GM12878 (cell line): ENCODE measurements at regions not wholly inside any gene's neighbourhood (a gene's known extent, or its start where the extent isn't known, plus 50 kb on each side); places are given as distances from the start of the nearest gene placed in this dataset.

Experiments used
- ATAC-seq: fragments of 200-7000 bp; cut with Tn5 transposase; 3 replicates; pipeline ENCODE4 v1.9.1; 2020; ENCODE audit warnings: mild to moderate bottlenecking, moderate library complexity
- BruUV-seq: library from RNA; stranded (reverse); fragments of 400-500 nt; replicated peaks from 2 replicates; lab custom pipeline; 2021; lab: Mats Ljungman, UMichigan
- CTCF ChIA-PET: fragments of 300-600 bp; sonication (Branson Sonifier 250); formaldehyde crosslinking; extraction: SDS; loops from one replicate; lab custom pipeline; 2021; ENCODE audit warnings: inconsistent platforms; lab: Yijun Ruan, JAX
- POLR2A ChIA-PET: fragments of 350-600 bp; formaldehyde crosslinking; extraction: SDS; loops from one replicate; lab custom pipeline; 2021; ENCODE audit warnings: inconsistent platforms; lab: Charles Lee
- RAD21 ChIA-PET: fragments of 300-600 bp; sonication (Branson Sonifier 250); formaldehyde crosslinking; loops from one replicate; lab custom pipeline; 2023; ENCODE audit warnings: antibody characterized with exemption; ENCODE audit not compliant: unreplicated experiment; lab: Charles Lee
- SMC1A ChIA-PET: fragments of 300-600 bp; sonication (Branson Sonifier 250); formaldehyde crosslinking; loops from one replicate; lab custom pipeline; 2023; ENCODE audit not compliant: unreplicated experiment, uncharacterized antibody; lab: Charles Lee
- DNase-seq: peaks from one replicate; pipeline ENCODE4 v3.0.0-alpha.2; 2011; ENCODE audit warnings: low read depth, low spot score
- FAIRE-seq: peaks from 3 replicates; lab custom pipeline; 2011; peaks lifted over from hg19 to GRCh38; lab: Jason Lieb, UNC
- H2AFZ ChIP-seq: 2 replicates; pipeline ENCODE4 v1.6.0; 2011; ENCODE audit warnings: low read depth, low read length, control low read depth; ENCODE audit not compliant: control insufficient read depth
- H3K27ac ChIP-seq: 2 replicates; pipeline ENCODE4 v1.5.1; 2011; ENCODE audit warnings: control low read depth; ENCODE audit not compliant: control insufficient read depth, insufficient read depth
- H3K27me3 ChIP-seq, 2 experiments: replicated peaks in 1 of 2; 2 replicates each; pipeline versions ENCODE4 v1.6.0 to v1.6.1; 2011; ENCODE audit warnings: low read length in 1 of 2; ENCODE audit not compliant: control insufficient read depth in 2 of 2, insufficient read depth in 2 of 2
- H3K36me3 ChIP-seq, 2 experiments: 2 replicates each; pipeline ENCODE4 v1.5.1; 2011; ENCODE audit warnings: low read length in 1 of 2; ENCODE audit not compliant: control insufficient read depth in 2 of 2, insufficient read depth in 2 of 2
- H3K4me1 ChIP-seq: 2 replicates; pipeline ENCODE4 v1.6.1; 2011; ENCODE audit warnings: mild to moderate bottlenecking, low read length, moderate library complexity, mixed read lengths; ENCODE audit not compliant: control insufficient read depth, insufficient read depth
- H3K4me2 ChIP-seq: 2 replicates; pipeline ENCODE4 v1.6.0; 2011; ENCODE audit warnings: control low read depth; ENCODE audit not compliant: control insufficient read depth, insufficient read depth
- H3K4me3 ChIP-seq: fragments of 200-600 bp; sonication (generic); 2 replicates; pipeline ENCODE4 v1.5.1; 2016
- H3K79me2 ChIP-seq: 2 replicates; pipeline ENCODE4 v1.6.0; 2011; ENCODE audit warnings: low read length; ENCODE audit not compliant: control insufficient read depth, insufficient read depth
- H3K9ac ChIP-seq: 2 replicates; pipeline ENCODE4 v1.8.0; 2011; ENCODE audit warnings: low read length, control low read depth, mixed read lengths; ENCODE audit not compliant: control insufficient read depth, insufficient read depth
- H3K9me3 ChIP-seq: replicated peaks from 3 replicates; pipeline ENCODE4 v1.5.1; 2011; ENCODE audit warnings: mild to moderate bottlenecking, low read length; ENCODE audit not compliant: control insufficient read depth, insufficient read depth
- H4K20me1 ChIP-seq: 2 replicates; pipeline ENCODE4 v1.6.0; 2011; ENCODE audit not compliant: control insufficient read depth, insufficient read depth
- E4F1 ChIP-seq: fragments of 450-650 bp; IDR thresholded peaks from 2 replicates; pipeline ENCODE4 v1.6.1; 2018; ENCODE audit warnings: borderline replicate concordance, mild to moderate bottlenecking; ENCODE audit not compliant: partially characterized antibody
- MLLT1 ChIP-seq: fragments of 450-650 bp; IDR thresholded peaks from 2 replicates; pipeline ENCODE4 v1.6.1; 2016; ENCODE audit warnings: mild to moderate bottlenecking
- POU2F2 ChIP-seq: IDR thresholded peaks from 3 replicates; pipeline ENCODE4 v1.6.1; 2011; ENCODE audit warnings: low read depth, mild to moderate bottlenecking, low read length, borderline replicate concordance
- RAD21 ChIP-seq: IDR thresholded peaks from 2 replicates; pipeline ENCODE4 v1.6.1; 2011; ENCODE audit warnings: mild to moderate bottlenecking, low read depth, low read length, moderate library complexity; ENCODE audit not compliant: insufficient read depth
- SMC3 ChIP-seq: IDR thresholded peaks from 2 replicates; pipeline ENCODE4 v1.6.1; 2011; ENCODE audit warnings: low read length, improper control_type of control experiment, borderline replicate concordance
- WGBS: methylation state at CpG from one replicate; pipeline ENCODE4 v1.1.6; 2016; ENCODE audit warnings: low lambda C conversion rate; ENCODE audit not compliant: insufficient replicate concordance, insufficient coverage; ENCODE audit errors: missing lambda C conversion rate; 5-methylcytosine and 5-hydroxymethylcytosine counted together
- in situ Hi-C: fragments of 300-500 bp; cut with MboI; formaldehyde crosslinking; loops from 9 replicates; pipeline ENCODE4 v1.14.3; 2018; ENCODE audit warnings: mixed read lengths
- intact Hi-C: fragments of 100-400 bp; cut with micrococcal nuclease; formaldehyde crosslinking; loops from one replicate; pipeline ENCODE4 v1.14.2; 2022; ENCODE audit not compliant: unreplicated experiment
- TF ChIP-seq, protein P1 (sequence below): fragments of 450-650 bp; IDR thresholded peaks from 2 replicates; pipeline ENCODE4 v1.6.1; 2018; ENCODE audit warnings: mild to moderate bottlenecking, low read depth, moderate library complexity; ENCODE audit not compliant: partially characterized antibody
- TF ChIP-seq, protein P2 (sequence below): IDR thresholded peaks from 2 replicates; pipeline ENCODE4 v1.6.1; 2012; ENCODE audit warnings: low read depth, low read length, improper control_type of control experiment
- TF ChIP-seq, protein P3 (sequence below): fragments of 450-650 bp; IDR thresholded peaks from 2 replicates; pipeline ENCODE4 v1.6.1; 2017; ENCODE audit warnings: mild to moderate bottlenecking, low read depth, inconsistent platforms; ENCODE audit not compliant: poor library complexity, severe bottlenecking
- TF ChIP-seq, protein P4 (sequence below), 3 experiments: IDR thresholded peaks in 2 of 3; conservative IDR thresholded peaks in 1 of 3; 2 replicates each; pipeline ENCODE4 v1.5.1; 2011; ENCODE audit warnings: low read depth in 3 of 3, low read length in 3 of 3, mild to moderate bottlenecking in 3 of 3, control low read depth in 2 of 3, moderate library complexity in 2 of 3, inconsistent platforms in 1 of 3, mixed read lengths in 1 of 3; ENCODE audit not compliant: control insufficient read depth in 2 of 3, insufficient read depth in 1 of 3; ENCODE audit errors: extremely low read depth in 1 of 3

GRCh38 chr1:101406271-101406670 lies 169.5 kb downstream of the S1PR1 start:
- no peak for ATAC-seq
- H3K79me2 ChIP-seq, result peaks cover 12% of the 10 kb centered on the region
- H4K20me1 ChIP-seq, result no peaks in the 10 kb centered on the region
- FAIRE-seq, result no peak
- intact Hi-C loops, result loop anchor here (5.0 kb wide), 1 partner anchor 169 kb away; the partner anchor contains the start of gene S1PR1
- H3K27ac ChIP-seq, result peak overlapping the region; percentile 98
- no peak overlapping the region for H2AFZ ChIP-seq
- WGBS, result 93% methylated on average over 4 of the region's 4 CpGs
- DNase-seq, result no peak
- H3K4me1 ChIP-seq, result peaks cover 64% of the 10 kb centered on the region
- H3K36me3 ChIP-seq, result peaks cover 0 to 6% of the 10 kb centered on the region in 2 experiments; a peak in 1 of 4 replicates
- ChIA-PET CTCF (interaction anchor here (0.7 to 12.2 kb wide), 18 partner anchors 8 to 524 kb away, joined by 3 to 323 read pairs (median 6); no protein-coding TSS in a partner anchor), SMC1A (interaction anchor here (1.4 to 33.8 kb wide), 10 partner anchors 8 to 120 kb away, joined by 3 to 618 read pairs (median 98); no protein-coding TSS in a partner anchor), RAD21 (interaction anchor here (0.5 to 10.8 kb wide), 12 partner anchors 9 to 485 kb away, joined by 3 to 503 read pairs (median 99); no protein-coding TSS in a partner anchor), POLR2A (interaction anchor here (1.1 to 12.2 kb wide), 10 partner anchors 8 to 112 kb away, joined by 3 to 209 read pairs (median 22); no protein-coding TSS in a partner anchor)
- peak overlapping the region; percentile 11; the same call in 1 of the 2 replicates for H3K4me2 ChIP-seq
- no peak overlapping the region for H3K4me3 ChIP-seq
- in situ Hi-C loops, result no loop called here
- BruUV-seq, result no TSS peak
- no peaks in the 10 kb centered on the region for H3K27me3 ChIP-seq
- peaks cover 9% of the 10 kb centered on the region for H3K9me3 ChIP-seq
- H3K9ac ChIP-seq, result no peak overlapping the region
- TF ChIP-seq MLLT1 (peak; percentile 82), SMC3 (0 out of 2 replicates have a peak, but pooled peaks have one; percentile 9), E4F1 (no peak), RAD21 (peak; percentile 54), POU2F2 (no peak)
- TF ChIP-seq, protein P1, sequence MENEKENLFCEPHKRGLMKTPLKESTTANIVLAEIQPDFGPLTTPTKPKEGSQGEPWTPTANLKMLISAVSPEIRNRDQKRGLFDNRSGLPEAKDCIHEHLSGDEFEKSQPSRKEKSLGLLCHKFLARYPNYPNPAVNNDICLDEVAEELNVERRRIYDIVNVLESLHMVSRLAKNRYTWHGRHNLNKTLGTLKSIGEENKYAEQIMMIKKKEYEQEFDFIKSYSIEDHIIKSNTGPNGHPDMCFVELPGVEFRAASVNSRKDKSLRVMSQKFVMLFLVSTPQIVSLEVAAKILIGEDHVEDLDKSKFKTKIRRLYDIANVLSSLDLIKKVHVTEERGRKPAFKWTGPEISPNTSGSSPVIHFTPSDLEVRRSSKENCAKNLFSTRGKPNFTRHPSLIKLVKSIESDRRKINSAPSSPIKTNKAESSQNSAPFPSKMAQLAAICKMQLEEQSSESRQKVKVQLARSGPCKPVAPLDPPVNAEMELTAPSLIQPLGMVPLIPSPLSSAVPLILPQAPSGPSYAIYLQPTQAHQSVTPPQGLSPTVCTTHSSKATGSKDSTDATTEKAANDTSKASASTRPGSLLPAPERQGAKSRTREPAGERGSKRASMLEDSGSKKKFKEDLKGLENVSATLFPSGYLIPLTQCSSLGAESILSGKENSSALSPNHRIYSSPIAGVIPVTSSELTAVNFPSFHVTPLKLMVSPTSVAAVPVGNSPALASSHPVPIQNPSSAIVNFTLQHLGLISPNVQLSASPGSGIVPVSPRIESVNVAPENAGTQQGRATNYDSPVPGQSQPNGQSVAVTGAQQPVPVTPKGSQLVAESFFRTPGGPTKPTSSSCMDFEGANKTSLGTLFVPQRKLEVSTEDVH, result no peak
- TF ChIP-seq, protein P2, sequence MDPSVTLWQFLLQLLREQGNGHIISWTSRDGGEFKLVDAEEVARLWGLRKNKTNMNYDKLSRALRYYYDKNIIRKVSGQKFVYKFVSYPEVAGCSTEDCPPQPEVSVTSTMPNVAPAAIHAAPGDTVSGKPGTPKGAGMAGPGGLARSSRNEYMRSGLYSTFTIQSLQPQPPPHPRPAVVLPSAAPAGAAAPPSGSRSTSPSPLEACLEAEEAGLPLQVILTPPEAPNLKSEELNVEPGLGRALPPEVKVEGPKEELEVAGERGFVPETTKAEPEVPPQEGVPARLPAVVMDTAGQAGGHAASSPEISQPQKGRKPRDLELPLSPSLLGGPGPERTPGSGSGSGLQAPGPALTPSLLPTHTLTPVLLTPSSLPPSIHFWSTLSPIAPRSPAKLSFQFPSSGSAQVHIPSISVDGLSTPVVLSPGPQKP, result no peak
- TF ChIP-seq, protein P3, sequence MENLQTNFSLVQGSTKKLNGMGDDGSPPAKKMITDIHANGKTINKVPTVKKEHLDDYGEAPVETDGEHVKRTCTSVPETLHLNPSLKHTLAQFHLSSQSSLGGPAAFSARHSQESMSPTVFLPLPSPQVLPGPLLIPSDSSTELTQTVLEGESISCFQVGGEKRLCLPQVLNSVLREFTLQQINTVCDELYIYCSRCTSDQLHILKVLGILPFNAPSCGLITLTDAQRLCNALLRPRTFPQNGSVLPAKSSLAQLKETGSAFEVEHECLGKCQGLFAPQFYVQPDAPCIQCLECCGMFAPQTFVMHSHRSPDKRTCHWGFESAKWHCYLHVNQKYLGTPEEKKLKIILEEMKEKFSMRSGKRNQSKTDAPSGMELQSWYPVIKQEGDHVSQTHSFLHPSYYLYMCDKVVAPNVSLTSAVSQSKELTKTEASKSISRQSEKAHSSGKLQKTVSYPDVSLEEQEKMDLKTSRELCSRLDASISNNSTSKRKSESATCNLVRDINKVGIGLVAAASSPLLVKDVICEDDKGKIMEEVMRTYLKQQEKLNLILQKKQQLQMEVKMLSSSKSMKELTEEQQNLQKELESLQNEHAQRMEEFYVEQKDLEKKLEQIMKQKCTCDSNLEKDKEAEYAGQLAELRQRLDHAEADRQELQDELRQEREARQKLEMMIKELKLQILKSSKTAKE, result no peak
- TF ChIP-seq, protein P4, sequence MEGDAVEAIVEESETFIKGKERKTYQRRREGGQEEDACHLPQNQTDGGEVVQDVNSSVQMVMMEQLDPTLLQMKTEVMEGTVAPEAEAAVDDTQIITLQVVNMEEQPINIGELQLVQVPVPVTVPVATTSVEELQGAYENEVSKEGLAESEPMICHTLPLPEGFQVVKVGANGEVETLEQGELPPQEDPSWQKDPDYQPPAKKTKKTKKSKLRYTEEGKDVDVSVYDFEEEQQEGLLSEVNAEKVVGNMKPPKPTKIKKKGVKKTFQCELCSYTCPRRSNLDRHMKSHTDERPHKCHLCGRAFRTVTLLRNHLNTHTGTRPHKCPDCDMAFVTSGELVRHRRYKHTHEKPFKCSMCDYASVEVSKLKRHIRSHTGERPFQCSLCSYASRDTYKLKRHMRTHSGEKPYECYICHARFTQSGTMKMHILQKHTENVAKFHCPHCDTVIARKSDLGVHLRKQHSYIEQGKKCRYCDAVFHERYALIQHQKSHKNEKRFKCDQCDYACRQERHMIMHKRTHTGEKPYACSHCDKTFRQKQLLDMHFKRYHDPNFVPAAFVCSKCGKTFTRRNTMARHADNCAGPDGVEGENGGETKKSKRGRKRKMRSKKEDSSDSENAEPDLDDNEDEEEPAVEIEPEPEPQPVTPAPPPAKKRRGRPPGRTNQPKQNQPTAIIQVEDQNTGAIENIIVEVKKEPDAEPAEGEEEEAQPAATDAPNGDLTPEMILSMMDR (IDR thresholded peaks at IDR 0.05 in 2 of 3, conservative IDR thresholded peaks at IDR 0.05 in 1 of 3; ENCODE audit: control insufficient read depth in 2 of 3, extremely low read depth in 1 of 3, insufficient read depth in 1 of 3, low read depth in 3 of 3, low read length in 3 of 3), result peak in 1 of 3 experiments; percentile 17; a peak in 1 of 6 replicates
